Transverse colon (tissue), 4 donors: ENCODE measurements at regions not wholly inside any gene's neighbourhood (a gene's known extent, or its start where the extent isn't known, plus 50 kb on each side); places are given as distances from the start of the nearest gene placed in this dataset.

ENCODE experiments used
- DNase-seq: peaks from one replicate; pipeline ENCODE4 v3.0.0-alpha.2; 2019
- H3K27ac ChIP-seq, 4 donors: fragments of 200-600 bp; sonication (generic); 2 replicates each; pipeline ENCODE4 v1.5.1; 2016 to 2018; ENCODE audit warnings: inconsistent platforms in 4 of 4
- H3K27me3 ChIP-seq: fragments of 200-600 bp; sonication (generic); 2 replicates; pipeline ENCODE4 v1.5.1; 2017; ENCODE audit warnings: inconsistent platforms
- H3K36me3 ChIP-seq, 4 donors: fragments of 200-600 bp; sonication (generic); 2 replicates each; pipeline ENCODE4 v1.5.1; 2017 to 2019; ENCODE audit warnings: inconsistent platforms in 4 of 4
- H3K4me1 ChIP-seq, 4 donors: fragments of 200-600 bp; sonication (generic); 2 replicates each; pipeline ENCODE4 v1.5.1; 2017 to 2020; ENCODE audit warnings: inconsistent platforms in 4 of 4
- H3K4me3 ChIP-seq, 4 donors: fragments of 200-600 bp; sonication (generic); 1 replicate in 1 of 4; 2 replicates in 3 of 4; pipeline versions ENCODE4 v1.5.1 to v1.6.1; 2017 to 2019; ENCODE audit warnings: inconsistent platforms in 4 of 4
- H3K9me3 ChIP-seq, 2 donors: fragments of 200-600 bp; sonication (generic); 2 replicates each; pipeline ENCODE4 v1.5.1; 2017 to 2019; ENCODE audit warnings: inconsistent platforms in 2 of 2
- CTCF ChIP-seq, 5 experiments: fragments of 200-600 bp in 3 of 5; fragments of 450-650 bp in 2 of 5; sonication (generic) in 3 of 5; IDR thresholded peaks; 1 replicate in 2 of 5; 2 replicates in 3 of 5; pipeline ENCODE4 v1.5.1; 2016 to 2017; ENCODE audit warnings: antibody characterized with exemption in 5 of 5, inconsistent platforms in 3 of 5, mild to moderate bottlenecking in 2 of 5, moderate library complexity in 1 of 5
- EP300 ChIP-seq: sonication (generic); formaldehyde crosslinking; IDR thresholded peaks from one replicate; pipeline ENCODE4 v1.6.1; 2017; ENCODE audit warnings: antibody characterized with exemption, low read depth
- POLR2A ChIP-seq: fragments of 450-650 bp; IDR thresholded peaks from one replicate; pipeline ENCODE4 v1.6.1; 2016; ENCODE audit warnings: antibody characterized with exemption, mild to moderate bottlenecking, moderate library complexity
- POLR2AphosphoS5 ChIP-seq, 3 donors: sonication (generic); formaldehyde crosslinking; IDR thresholded peaks; one replicate each; pipeline ENCODE4 v1.6.1; 2016; ENCODE audit warnings: antibody characterized with exemption in 3 of 3
- WGBS, 2 donors: methylation state at CpG; one replicate each; pipeline ENCODE4 v1.1.5; 2018; ENCODE audit warnings: low coverage in 1 of 2; 5-methylcytosine and 5-hydroxymethylcytosine counted together
- in situ Hi-C, 4 donors: fragments of 200-750 bp; cut with MboI; loops; one replicate each; pipeline versions ENCODE4 v1.15.0 to v1.15.1; 2017; ENCODE audit warnings: low sequenced_read_pairs in 3 of 4, low pct_ligation_motif_present in 1 of 4, low pct_unique_long_range_greater_than_20kb in 1 of 4
- intact Hi-C: fragments of 100-400 bp; cut with DNase I; formaldehyde crosslinking; loops from one replicate; pipeline ENCODE4 v1.15.1; 2023; ENCODE audit warnings: low total_unique reads

GRCh38 chr1:193661385-193661784 is 475.0 kb upstream of the B3GALT2 start:
- in situ Hi-C loops = no loop called here
- 50 to 68% methylated on average over 1 of the region's 1 CpG for WGBS, 2 donors
- Histone ChIP-seq H3K4me3 (no peak overlapping the region), H3K4me1 (peaks cover 0 to 7% (median 0%) of the 10 kb centered on the region in 4 donors), H3K27ac (no peak overlapping the region), H3K27me3 (no peaks in the 10 kb centered on the region), H3K36me3 (no peaks in the 10 kb centered on the region), H3K9me3 (no peaks in the 10 kb centered on the region)
- no peak for DNase-seq
- TF ChIP-seq POLR2AphosphoS5 (IDR thresholded peaks at IDR 0.05) = no peak
- TF ChIP-seq EP300 = no peak
- no peak for TF ChIP-seq POLR2A
- no peak for TF ChIP-seq CTCF (IDR thresholded peaks at IDR 0.05)
- intact Hi-C loops = no loop called here

- no peak for DNase-seq
- H3K36me3 ChIP-seq = no peaks in the 10 kb centered on the region
- WGBS, 2 donors = 50 to 64% methylated on average over 1 of the region's 1 CpG
- H3K27me3 ChIP-seq = no peaks in the 10 kb centered on the region
- H3K9me3 ChIP-seq = no peaks in the 10 kb centered on the region
- no peak for TF ChIP-seq EP300
- TF ChIP-seq POLR2A = no peak
- TF ChIP-seq CTCF (IDR thresholded peaks at IDR 0.05) = no peak
- TF ChIP-seq POLR2AphosphoS5 (IDR thresholded peaks at IDR 0.05) = no peak
- in situ Hi-C loops = no loop called here
- H3K27ac ChIP-seq = no peak overlapping the region
- peaks cover 0 to 7% (median 0%) of the 10 kb centered on the region in 4 donors for H3K4me1 ChIP-seq
- no peak overlapping the region for H3K4me3 ChIP-seq
- intact Hi-C loops = no loop called here
Observed at GRCh38 chr1:193660428-193660827, 474.0 kb upstream of the B3GALT2 start.

GRCh38 chr1:193658691-193659090 is 472.3 kb upstream of the B3GALT2 start:
- H3K27ac ChIP-seq = no peak overlapping the region
- TF ChIP-seq CTCF (IDR thresholded peaks at IDR 0.05) (no peak), POLR2A (no peak), EP300 (no peak), POLR2AphosphoS5 (IDR thresholded peaks at IDR 0.05) (no peak)
- no peaks in the 10 kb centered on the region for H3K27me3 ChIP-seq
- H3K4me1 ChIP-seq = peaks cover 0 to 7% (median 0%) of the 10 kb centered on the region in 4 donors
- peaks cover 2 to 5% of the 10 kb centered on the region in 2 donors for H3K9me3 ChIP-seq
- 90% methylated on average over 1 of the region's 1 CpG; no CpG with 5 or more reads in 1 of the 2 donors for WGBS, 2 donors
- H3K4me3 ChIP-seq = no peak overlapping the region
- intact Hi-C loops (no loop called here), in situ Hi-C loops (no loop called here)
- no peak for DNase-seq
- H3K36me3 ChIP-seq = no peaks in the 10 kb centered on the region

- TF ChIP-seq CTCF (IDR thresholded peaks at IDR 0.05) (no peak), POLR2AphosphoS5 (IDR thresholded peaks at IDR 0.05) (no peak), EP300 (no peak), POLR2A (no peak)
- Histone ChIP-seq H3K4me1 (peaks cover 0 to 7% (median 0%) of the 10 kb centered on the region in 4 donors), H3K4me3 (no peak overlapping the region), H3K27me3 (no peaks in the 10 kb centered on the region), H3K27ac (no peak overlapping the region), H3K9me3 (peaks cover 8 to 11% of the 10 kb centered on the region in 2 donors), H3K36me3 (no peaks in the 10 kb centered on the region)
- intact Hi-C loops (no loop called here), in situ Hi-C loops (no loop called here)
- WGBS, 2 donors = 33 to 61% methylated on average over 1 of the region's 1 CpG
- DNase-seq = no peak
Observed at GRCh38 chr1:193658081-193658480, 471.7 kb upstream of the B3GALT2 start.
